A673 (cell line): ENCODE measurements at regions not wholly inside any gene's neighbourhood (a gene's known extent, or its start where the extent isn't known, plus 50 kb on each side); places are given as distances from the start of the nearest gene placed in this dataset.

ENCODE experiments used
- CTCF ChIP-seq: fragments of 300-800, 200-600 bp; sonication (generic); conservative IDR thresholded peaks from 2 replicates; pipeline ENCODE4 v1.5.1; 2017; ENCODE audit warnings: low read depth, mild to moderate bottlenecking, antibody characterized with exemption, low read length, moderate library complexity, mixed read lengths
- EZH2 ChIP-seq: fragments of 200-600 bp; sonication (generic); IDR thresholded peaks from 2 replicates; pipeline ENCODE4 v1.6.1; 2017; ENCODE audit warnings: borderline replicate concordance, low read depth, mild to moderate bottlenecking, mixed read lengths, antibody characterized with exemption, low read length; ENCODE audit not compliant: poor library complexity, severe bottlenecking

- no peak for TF ChIP-seq CTCF
- TF ChIP-seq EZH2, result no peak
These were observed 253.4 kb upstream of the KITLG start for GRCh38 chr12:88833641-88834116.
